PC-3 (cell line): ENCODE measurements at regions not wholly inside any gene's neighbourhood (a gene's known extent, or its start where the extent isn't known, plus 50 kb on each side); places are given as distances from the start of the nearest gene placed in this dataset.
A peak's percentile ranks its signal among the peaks of the same experiment; 100 is the strongest.

Source experiments
- ATAC-seq: fragments of 200-7000 bp; cut with Tn5 transposase; 2 replicates; pipeline ENCODE4 v1.9.1; 2020; ENCODE audit warnings: mild to moderate bottlenecking, moderate library complexity
- BruUV-seq: library from RNA; stranded (reverse); fragments of 400-500 nt; replicated peaks from 2 replicates; lab custom pipeline; 2021; lab: Mats Ljungman, UMichigan
- CTCF ChIA-PET: fragments of 300-600 bp; sonication (Branson Sonifier 250); formaldehyde crosslinking; loops from one replicate; lab custom pipeline; 2022; ENCODE audit warnings: antibody characterized with exemption; lab: Charles Lee
- POLR2A ChIA-PET: fragments of 300-600 bp; sonication (Branson Sonifier 250); formaldehyde crosslinking; loops from one replicate; lab custom pipeline; 2022; ENCODE audit warnings: antibody characterized with exemption; ENCODE audit not compliant: unreplicated experiment; lab: Charles Lee
- DNase-seq: peaks from one replicate; pipeline ENCODE4 v3.0.0-alpha.2; 2015
- H2AFZ ChIP-seq: fragments of 300-600 bp; sonication (generic); 2 replicates; pipeline ENCODE4 v1.6.0; 2016; ENCODE audit warnings: antibody characterized with exemption, low read length
- H3F3A ChIP-seq: fragments of 300-600 bp; sonication (generic); one replicate; pipeline ENCODE4 v1.6.0; 2017; ENCODE audit warnings: antibody characterized with exemption, low read length, control low read depth, mild to moderate bottlenecking; ENCODE audit not compliant: unreplicated experiment
- H3K27ac ChIP-seq: fragments of 300-600 bp; sonication (generic); 2 replicates; pipeline ENCODE4 v1.5.1; 2016; ENCODE audit warnings: mild to moderate bottlenecking, low read length
- H3K27me3 ChIP-seq: fragments of 300-600 bp; sonication (generic); 2 replicates; pipeline ENCODE4 v1.6.1; 2016; ENCODE audit warnings: low read length, mixed read lengths
- H3K36me3 ChIP-seq: fragments of 300-600 bp; sonication (generic); 2 replicates; pipeline ENCODE4 v1.6.1; 2016; ENCODE audit warnings: low read depth, mixed run types, low read length, mixed read lengths
- H3K4me1 ChIP-seq: fragments of 300-600 bp; sonication (generic); 2 replicates; pipeline ENCODE4 v1.5.1; 2016; ENCODE audit warnings: low read length; ENCODE audit not compliant: insufficient read depth
- H3K4me2 ChIP-seq: fragments of 300-600 bp; sonication (generic); 2 replicates; pipeline ENCODE4 v1.6.0; 2016; ENCODE audit warnings: low read length
- H3K4me3 ChIP-seq: fragments of 300-600 bp; sonication (generic); 2 replicates; pipeline ENCODE4 v1.5.1; 2016; ENCODE audit warnings: mild to moderate bottlenecking, low read length, mixed read lengths
- H3K79me2 ChIP-seq: fragments of 300-600 bp; sonication (generic); 2 replicates; pipeline ENCODE4 v1.6.1; 2017; ENCODE audit warnings: low read length, mixed read lengths
- H3K9ac ChIP-seq: fragments of 300-600 bp; sonication (generic); 2 replicates; pipeline ENCODE4 v1.6.0; 2016; ENCODE audit warnings: mild to moderate bottlenecking, low read length
- H3K9me2 ChIP-seq: fragments of 300-600 bp; sonication (generic); replicated peaks from 2 replicates; pipeline ENCODE4 v1.6.1; 2016; ENCODE audit warnings: mixed run types, low read length, mixed read lengths
- H3K9me3 ChIP-seq: fragments of 300-600 bp; sonication (generic); 2 replicates; pipeline ENCODE4 v1.6.1; 2016; ENCODE audit warnings: low read length, mixed read lengths
- H4K20me1 ChIP-seq: fragments of 300-600 bp; sonication (generic); 2 replicates; pipeline ENCODE4 v1.6.1; 2016; ENCODE audit warnings: low read length, mixed read lengths
- CTCF ChIP-seq: fragments of 300-600 bp; sonication (generic); conservative IDR thresholded peaks from 2 replicates; pipeline ENCODE4 v1.5.1; 2017; ENCODE audit warnings: antibody characterized with exemption, low read depth, mild to moderate bottlenecking, low read length
- EZH2 ChIP-seq: fragments of 300-600 bp; sonication (generic); IDR thresholded peaks from one replicate; pipeline ENCODE4 v1.6.1; 2017; ENCODE audit warnings: antibody characterized with exemption, mild to moderate bottlenecking, low read length; ENCODE audit not compliant: unreplicated experiment
- EZH2phosphoT487 ChIP-seq: fragments of 300-600 bp; sonication (generic); IDR thresholded peaks from 2 replicates; pipeline ENCODE4 v1.6.1; 2018; ENCODE audit warnings: mild to moderate bottlenecking, antibody characterized with exemption, low read length, borderline replicate concordance
- intact Hi-C: fragments of 100-400 bp; cut with micrococcal nuclease; formaldehyde crosslinking; loops from 2 replicates; pipeline ENCODE4 v1.9.0; 2023

GRCh38 chr6:98324446-98324845 is 509.9 kb upstream of the POU3F2 start:
- H3K36me3 ChIP-seq = no peaks in the 10 kb centered on the region
- peak; percentile 19 for DNase-seq
- H3K4me3 ChIP-seq = no peak overlapping the region
- no peak overlapping the region for H3K27ac ChIP-seq
- no peak overlapping the region for H3K9ac ChIP-seq
- ChIA-PET CTCF (no interaction called here), POLR2A (no interaction called here)
- no peak overlapping the region for H2AFZ ChIP-seq
- intact Hi-C loops = no loop called here
- H3K4me1 ChIP-seq = no peaks in the 10 kb centered on the region
- no peaks in the 10 kb centered on the region for H4K20me1 ChIP-seq
- ATAC-seq = no peak
- no peaks in the 10 kb centered on the region for H3K9me3 ChIP-seq
- TF ChIP-seq EZH2 (no peak), EZH2phosphoT487 (no peak), CTCF (no peak)
- no TSS peak for BruUV-seq
- no peaks in the 10 kb centered on the region for H3K9me2 ChIP-seq
- H3K27me3 ChIP-seq = no peaks in the 10 kb centered on the region
- H3K4me2 ChIP-seq = no peak overlapping the region
- H3K79me2 ChIP-seq = no peaks in the 10 kb centered on the region
- H3F3A ChIP-seq = no peaks in the 10 kb centered on the region

- no peaks in the 10 kb centered on the region for H3K9me2 ChIP-seq
- ChIA-PET CTCF (no interaction called here), POLR2A (no interaction called here)
- no peaks in the 10 kb centered on the region for H3K9me3 ChIP-seq
- no TSS peak for BruUV-seq
- H2AFZ ChIP-seq = no peak overlapping the region
- H4K20me1 ChIP-seq = no peaks in the 10 kb centered on the region
- no peak for DNase-seq
- no peaks in the 10 kb centered on the region for H3K36me3 ChIP-seq
- H3K4me2 ChIP-seq = no peak overlapping the region
- no peak overlapping the region for H3K27ac ChIP-seq
- H3K27me3 ChIP-seq = no peaks in the 10 kb centered on the region
- no peak overlapping the region for H3K9ac ChIP-seq
- intact Hi-C loops = no loop called here
- no peaks in the 10 kb centered on the region for H3F3A ChIP-seq
- TF ChIP-seq EZH2 (no peak), CTCF (no peak), EZH2phosphoT487 (no peak)
- H3K79me2 ChIP-seq = no peaks in the 10 kb centered on the region
- ATAC-seq = no peak
- no peaks in the 10 kb centered on the region for H3K4me1 ChIP-seq
- no peak overlapping the region for H3K4me3 ChIP-seq
Observed at GRCh38 chr6:98325366-98325765, 509.0 kb upstream of the POU3F2 start.

- Histone ChIP-seq H3K4me2 (no peak overlapping the region), H3K9ac (no peak overlapping the region), H3K4me3 (no peak overlapping the region), H3K36me3 (no peaks in the 10 kb centered on the region), H3K27me3 (no peaks in the 10 kb centered on the region), H4K20me1 (no peaks in the 10 kb centered on the region), H3F3A (no peaks in the 10 kb centered on the region), H2AFZ (no peak overlapping the region), H3K4me1 (no peaks in the 10 kb centered on the region), H3K79me2 (no peaks in the 10 kb centered on the region), H3K9me3 (no peaks in the 10 kb centered on the region), H3K9me2 (no peaks in the 10 kb centered on the region), H3K27ac (no peak overlapping the region)
- BruUV-seq = no TSS peak
- POLR2A ChIA-PET = no interaction called here
- DNase-seq = no peak
- intact Hi-C loops = no loop called here
- TF ChIP-seq CTCF (no peak), EZH2phosphoT487 (no peak), EZH2 (no peak)
- ATAC-seq = no peak
- CTCF ChIA-PET = no interaction called here
Observed at GRCh38 chr6:98333273-98333672, 501.1 kb upstream of the POU3F2 start.
